ENCODE measurements at regions not wholly inside any gene's neighbourhood (a gene's known extent, or its start where the extent isn't known, plus 50 kb on each side); places are given as distances from the start of the nearest gene placed in this dataset.

DNA sequence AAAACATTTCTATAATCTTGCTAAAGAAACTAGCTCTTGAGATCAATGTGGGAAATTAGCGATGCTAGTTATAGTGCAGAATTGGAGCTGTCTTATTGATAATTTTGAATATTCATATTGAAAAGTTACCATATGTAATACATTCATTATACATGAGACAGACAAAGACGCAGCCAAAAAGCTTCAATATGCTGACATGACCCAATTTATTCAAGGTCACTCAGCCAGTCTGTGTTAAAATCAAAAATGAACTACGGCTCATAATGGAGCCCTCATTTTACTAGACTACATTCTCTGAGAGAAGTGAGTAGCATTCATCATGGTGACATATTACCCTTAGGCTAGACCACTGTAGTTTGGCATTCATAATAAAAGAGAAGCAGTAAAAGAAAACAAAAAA lies 107.3 kb upstream of the GABRG2 start:
- no peak for DNase-seq (ENCODE audit: low read depth)

DNA sequence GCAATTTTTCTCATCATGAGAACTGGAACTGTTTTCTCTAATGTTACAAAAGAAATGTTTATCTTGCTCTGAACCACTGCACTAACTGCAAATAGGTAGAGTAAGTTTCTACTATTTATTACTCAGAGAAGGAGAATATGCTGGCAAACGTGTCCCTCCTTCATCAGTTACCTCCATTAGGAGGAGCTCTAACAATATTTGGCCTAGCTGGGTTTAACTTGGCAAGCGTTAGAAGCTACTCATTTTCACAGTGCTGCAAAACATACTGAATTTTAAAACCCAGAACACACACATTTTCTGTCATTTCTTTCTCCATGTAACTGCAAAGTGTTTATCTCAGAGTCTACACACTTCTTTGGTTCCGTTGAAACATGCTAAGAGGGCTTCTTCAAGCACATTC lies 101.0 kb upstream of the GABRG2 start:
- peak; percentile 26 for DNase-seq (ENCODE audit: low read depth)

DNA sequence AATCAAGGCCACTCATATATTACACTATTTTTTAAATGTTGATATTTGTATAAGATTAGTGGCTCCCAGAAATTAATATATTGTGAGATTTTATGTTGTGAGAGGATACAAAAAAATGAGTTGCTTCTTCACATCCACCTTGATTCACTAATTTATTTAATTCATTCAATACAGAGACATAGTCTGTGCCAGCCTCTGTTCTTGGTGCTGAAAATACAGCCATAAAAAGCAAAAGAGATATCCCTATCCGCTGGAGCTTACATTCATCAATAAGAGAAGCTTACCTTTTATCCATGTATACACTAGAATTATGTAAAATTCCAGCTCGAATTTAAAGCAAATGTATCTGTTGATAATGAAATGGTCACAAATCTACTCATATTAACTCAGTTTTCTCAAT lies 92.2 kb upstream of the GABRG2 start:
- DNase-seq (ENCODE audit: low read depth): no peak

DNA sequence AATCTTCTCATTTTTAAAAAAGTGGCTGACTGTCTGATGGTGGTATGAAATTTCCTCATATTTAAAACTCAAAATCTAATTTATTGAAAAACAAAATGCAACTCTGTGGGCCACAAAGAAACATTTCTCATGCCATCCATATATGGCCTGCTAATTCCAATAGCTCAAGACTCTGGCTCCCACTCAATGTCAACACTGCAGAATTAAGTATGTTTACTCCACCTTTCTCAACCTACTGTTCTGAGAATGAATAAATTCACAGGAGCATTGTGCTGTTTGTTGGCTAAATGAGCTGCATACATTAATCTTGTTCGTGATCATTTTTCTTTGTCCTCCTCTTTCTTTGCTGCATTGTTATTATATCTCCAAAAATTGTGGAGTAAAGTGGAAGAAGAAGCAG lies 79.5 kb upstream of the GABRG2 start:
- no peak for DNase-seq (ENCODE audit: low read depth)

Data from renal cortical epithelial cell (primary cell).